Lower leg skin (tissue), 4 donors: ENCODE measurements at regions not wholly inside any gene's neighbourhood (a gene's known extent, or its start where the extent isn't known, plus 50 kb on each side); places are given as distances from the start of the nearest gene placed in this dataset.

Source experiments
- DNase-seq, 2 donors: peaks; one replicate each; pipeline ENCODE4 v3.0.0-alpha.2; 2019; ENCODE audit warnings: low spot score in 2 of 2
- H3K4me3 ChIP-seq: fragments of 200-600 bp; sonication (generic); 2 replicates; pipeline ENCODE4 v1.5.1; 2017; ENCODE audit warnings: mild to moderate bottlenecking, low read depth; ENCODE audit not compliant: poor library complexity, severe bottlenecking
- POLR2A ChIP-seq, 2 donors: fragments of 450-650 bp; IDR thresholded peaks; one replicate each; pipeline ENCODE4 v1.6.1; 2016 to 2017; ENCODE audit warnings: antibody characterized with exemption in 2 of 2, mild to moderate bottlenecking in 1 of 2, moderate library complexity in 1 of 2
- WGBS, 2 donors: methylation state at CpG; one replicate each; pipeline ENCODE4 v1.1.5; 2018; 5-methylcytosine and 5-hydroxymethylcytosine counted together
- intact Hi-C: fragments of 100-400 bp; cut with DNase I; formaldehyde crosslinking; loops from one replicate; pipeline ENCODE4 v1.15.0; 2023; ENCODE audit warnings: low total_unique reads
- TF ChIP-seq, protein P1 (sequence below), 3 donors: fragments of 450-650 bp; IDR thresholded peaks; one replicate each; pipeline ENCODE4 v1.5.1; 2016; ENCODE audit warnings: antibody characterized with exemption in 3 of 3, mild to moderate bottlenecking in 3 of 3, moderate library complexity in 2 of 3

DNA sequence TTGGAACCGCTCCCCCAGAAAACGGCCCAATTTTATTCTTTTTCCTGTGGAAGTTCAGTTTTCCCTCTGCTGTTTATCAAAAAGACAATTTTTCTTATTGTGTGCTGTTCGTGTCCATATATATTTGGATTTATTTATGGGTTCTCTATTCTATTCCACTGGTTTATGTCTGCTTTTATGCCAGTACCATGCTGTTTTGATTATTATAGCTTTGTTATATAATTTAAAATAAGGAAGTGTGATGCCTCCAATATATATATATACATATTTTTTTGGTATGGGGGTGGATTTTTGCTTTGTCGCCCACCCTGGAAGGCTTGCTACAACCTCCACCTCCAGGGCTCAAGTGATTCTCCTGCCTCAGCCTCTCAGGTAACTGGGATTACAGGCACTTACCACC lies 103.3 kb downstream of the TFAP2B start:
- H3K4me3 ChIP-seq: no peak overlapping the region
- TF ChIP-seq POLR2A (IDR thresholded peaks at IDR 0.05): no peak
- TF ChIP-seq, protein P1, sequence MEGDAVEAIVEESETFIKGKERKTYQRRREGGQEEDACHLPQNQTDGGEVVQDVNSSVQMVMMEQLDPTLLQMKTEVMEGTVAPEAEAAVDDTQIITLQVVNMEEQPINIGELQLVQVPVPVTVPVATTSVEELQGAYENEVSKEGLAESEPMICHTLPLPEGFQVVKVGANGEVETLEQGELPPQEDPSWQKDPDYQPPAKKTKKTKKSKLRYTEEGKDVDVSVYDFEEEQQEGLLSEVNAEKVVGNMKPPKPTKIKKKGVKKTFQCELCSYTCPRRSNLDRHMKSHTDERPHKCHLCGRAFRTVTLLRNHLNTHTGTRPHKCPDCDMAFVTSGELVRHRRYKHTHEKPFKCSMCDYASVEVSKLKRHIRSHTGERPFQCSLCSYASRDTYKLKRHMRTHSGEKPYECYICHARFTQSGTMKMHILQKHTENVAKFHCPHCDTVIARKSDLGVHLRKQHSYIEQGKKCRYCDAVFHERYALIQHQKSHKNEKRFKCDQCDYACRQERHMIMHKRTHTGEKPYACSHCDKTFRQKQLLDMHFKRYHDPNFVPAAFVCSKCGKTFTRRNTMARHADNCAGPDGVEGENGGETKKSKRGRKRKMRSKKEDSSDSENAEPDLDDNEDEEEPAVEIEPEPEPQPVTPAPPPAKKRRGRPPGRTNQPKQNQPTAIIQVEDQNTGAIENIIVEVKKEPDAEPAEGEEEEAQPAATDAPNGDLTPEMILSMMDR (IDR thresholded peaks at IDR 0.05): no peak
- WGBS, 2 donors: 84 to 95% methylated on average over 4 of the region's 4 CpGs
- DNase-seq: no peak
- intact Hi-C loops: no loop called here

DNA sequence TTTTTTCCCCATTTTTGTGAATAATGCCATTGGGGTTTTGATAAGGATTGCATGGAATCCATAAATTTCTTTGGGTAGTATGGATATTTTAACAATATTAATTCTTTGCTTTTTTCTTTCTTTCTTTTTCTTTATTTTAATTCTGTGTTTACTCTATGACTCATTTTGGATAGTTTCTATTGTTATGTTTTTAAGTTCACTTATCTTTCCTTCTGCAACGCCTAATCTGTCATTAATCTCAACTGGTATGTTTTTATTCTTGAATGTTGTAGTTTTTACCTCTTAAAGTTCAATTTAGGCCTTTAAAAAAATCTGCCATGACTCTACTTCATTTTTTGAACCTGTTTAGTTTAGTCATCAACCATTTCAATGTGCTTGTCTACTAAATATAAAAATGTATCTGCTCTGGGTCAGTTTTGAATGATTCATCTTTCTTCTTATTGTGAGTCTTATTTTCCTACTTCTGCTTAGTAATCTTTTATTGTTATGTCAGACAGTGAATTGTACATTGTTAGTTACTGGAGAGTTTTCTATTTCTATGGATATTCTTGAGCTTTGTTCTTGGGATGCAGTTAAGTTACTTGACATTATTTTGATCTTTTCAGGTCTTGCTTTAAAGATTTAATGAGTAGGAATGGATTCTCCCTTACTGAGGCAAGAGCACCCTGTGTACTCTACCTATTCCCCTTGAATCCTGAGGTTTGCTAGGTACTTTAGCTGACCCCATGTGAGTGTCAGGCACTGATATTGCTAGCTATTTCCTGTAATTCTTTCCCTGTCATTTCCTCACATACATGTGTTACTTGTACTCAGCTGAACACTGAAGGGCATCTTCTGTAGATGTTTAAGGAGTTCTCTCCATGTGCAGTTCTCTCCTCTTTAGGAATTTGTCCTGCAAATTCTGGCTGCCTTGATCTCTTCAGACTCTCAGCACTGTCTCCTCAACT lies 104.2 kb downstream of the TFAP2B start:
- no peak for TF ChIP-seq POLR2A (IDR thresholded peaks at IDR 0.05)
- TF ChIP-seq, protein P1 (IDR thresholded peaks at IDR 0.05): no peak
- intact Hi-C loops: no loop called here
- H3K4me3 ChIP-seq: no peak overlapping the region
- no peak for DNase-seq
- 0% methylated on average over 1 of the region's 1 CpG for WGBS, 2 donors

DNA sequence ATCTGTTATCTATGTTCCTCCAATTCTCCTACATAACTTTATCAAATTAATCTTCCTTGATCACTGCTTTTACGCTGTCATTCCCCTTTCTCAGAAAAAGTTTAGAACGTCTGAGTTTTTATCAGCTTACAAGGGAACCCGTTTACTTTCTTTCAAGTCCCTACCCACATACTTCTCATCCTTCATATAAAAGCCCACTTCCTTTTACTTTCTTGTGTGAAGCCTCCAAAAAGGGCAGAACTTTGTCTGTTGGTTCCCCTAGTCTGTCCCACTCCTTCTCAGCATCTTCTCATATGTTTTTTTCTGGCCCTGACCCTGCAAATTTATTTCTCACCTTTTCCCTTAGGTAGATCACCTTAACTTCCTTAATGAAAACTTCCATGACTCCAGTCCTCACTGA lies 106.1 kb downstream of the TFAP2B start:
- 64 to 70% methylated on average over 3 of the region's 3 CpGs for WGBS, 2 donors
- DNase-seq: no peak
- TF ChIP-seq, protein P1 (IDR thresholded peaks at IDR 0.05): no peak
- TF ChIP-seq POLR2A (IDR thresholded peaks at IDR 0.05): no peak
- intact Hi-C loops: no loop called here
- H3K4me3 ChIP-seq: no peak overlapping the region

DNA sequence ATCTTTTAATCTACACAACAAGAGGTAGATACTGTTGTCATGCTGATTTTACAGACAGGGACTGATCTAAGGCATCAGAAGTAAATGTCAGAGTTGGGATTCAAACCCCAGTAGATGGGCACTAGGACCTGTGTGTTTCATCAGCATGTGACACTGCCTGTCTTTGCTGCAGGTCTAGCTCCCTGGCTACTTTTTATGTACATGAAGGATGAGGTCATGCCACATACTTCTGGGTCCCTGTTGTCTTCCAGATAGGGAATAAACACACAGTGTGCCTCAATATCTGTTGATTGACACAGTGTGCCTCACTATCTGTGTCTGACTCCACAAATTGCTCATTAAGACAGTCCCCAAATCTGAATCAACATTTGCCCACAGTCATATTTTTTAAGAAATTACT lies 106.9 kb downstream of the TFAP2B start:
- no peak overlapping the region for H3K4me3 ChIP-seq
- no peak for DNase-seq
- TF ChIP-seq, protein P1 (IDR thresholded peaks at IDR 0.05): no peak
- no peak for TF ChIP-seq POLR2A (IDR thresholded peaks at IDR 0.05)
- intact Hi-C loops: no loop called here

DNA sequence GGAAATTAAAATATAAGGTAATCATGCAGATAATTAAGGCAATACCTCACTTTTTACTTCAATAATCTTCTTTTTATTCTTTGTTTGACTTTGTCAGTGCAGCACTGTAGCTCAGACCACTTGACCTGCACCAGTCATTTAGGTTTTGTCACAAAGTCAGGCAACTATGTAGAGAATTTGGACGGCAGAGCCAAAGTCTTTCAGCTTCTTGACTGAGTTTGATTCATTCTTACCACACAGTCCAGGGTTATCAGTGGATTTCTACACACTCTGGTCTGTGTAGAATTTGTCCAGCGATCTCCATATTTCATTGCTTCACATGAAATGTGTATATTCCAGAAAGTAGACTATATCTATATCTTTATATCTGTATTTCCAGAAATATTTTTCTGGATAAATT lies 107.3 kb downstream of the TFAP2B start:
- intact Hi-C loops: no loop called here
- no peak for TF ChIP-seq POLR2A (IDR thresholded peaks at IDR 0.05)
- TF ChIP-seq, protein P1 (IDR thresholded peaks at IDR 0.05): no peak
- no peak for DNase-seq
- H3K4me3 ChIP-seq: no peak overlapping the region
- WGBS, 2 donors: 87 to 88% methylated on average over 2 of the region's 2 CpGs
